Upper lobe of right lung (tissue), 1 donor: ENCODE measurements at regions not wholly inside any gene's neighbourhood (a gene's known extent, or its start where the extent isn't known, plus 50 kb on each side); places are given as distances from the start of the nearest gene placed in this dataset.

ENCODE experiments used
- ATAC-seq: fragments of 200-7000 bp; cut with Tn5 transposase; one replicate; pipeline ENCODE4 v1.9.1; 2020; ENCODE audit warnings: mild to moderate bottlenecking, moderate library complexity
- DNase-seq: peaks from one replicate; pipeline ENCODE4 v3.0.0-alpha.2; 2020
- H3K27ac ChIP-seq: fragments of 200-600 bp; one replicate; pipeline ENCODE4 v1.8.0; 2022
- H3K27me3 ChIP-seq: fragments of 200-600 bp; one replicate; pipeline ENCODE4 v1.8.0; 2022; ENCODE audit warnings: mild to moderate bottlenecking
- H3K36me3 ChIP-seq: fragments of 200-600 bp; one replicate; pipeline ENCODE4 v1.8.0; 2022
- H3K4me1 ChIP-seq: fragments of 200-600 bp; one replicate; pipeline ENCODE4 v1.8.0; 2022
- H3K4me3 ChIP-seq: fragments of 200-600 bp; one replicate; pipeline ENCODE4 v1.8.0; 2022; ENCODE audit warnings: mild to moderate bottlenecking
- H3K9me3 ChIP-seq: fragments of 200-600 bp; one replicate; pipeline ENCODE4 v1.8.0; 2022
- intact Hi-C: fragments of 100-400 bp; cut with DNase I; formaldehyde crosslinking; loops from one replicate; pipeline ENCODE4 v1.11.0; 2022
- TF ChIP-seq, protein P1 (sequence below): fragments of 200-600 bp; IDR thresholded peaks from one replicate; pipeline ENCODE4 v1.8.0; 2022; ENCODE audit warnings: antibody characterized with exemption
- donor health status: DM: no; HTN: yes; CAD: no; lungs with severe emphysema.

DNA sequence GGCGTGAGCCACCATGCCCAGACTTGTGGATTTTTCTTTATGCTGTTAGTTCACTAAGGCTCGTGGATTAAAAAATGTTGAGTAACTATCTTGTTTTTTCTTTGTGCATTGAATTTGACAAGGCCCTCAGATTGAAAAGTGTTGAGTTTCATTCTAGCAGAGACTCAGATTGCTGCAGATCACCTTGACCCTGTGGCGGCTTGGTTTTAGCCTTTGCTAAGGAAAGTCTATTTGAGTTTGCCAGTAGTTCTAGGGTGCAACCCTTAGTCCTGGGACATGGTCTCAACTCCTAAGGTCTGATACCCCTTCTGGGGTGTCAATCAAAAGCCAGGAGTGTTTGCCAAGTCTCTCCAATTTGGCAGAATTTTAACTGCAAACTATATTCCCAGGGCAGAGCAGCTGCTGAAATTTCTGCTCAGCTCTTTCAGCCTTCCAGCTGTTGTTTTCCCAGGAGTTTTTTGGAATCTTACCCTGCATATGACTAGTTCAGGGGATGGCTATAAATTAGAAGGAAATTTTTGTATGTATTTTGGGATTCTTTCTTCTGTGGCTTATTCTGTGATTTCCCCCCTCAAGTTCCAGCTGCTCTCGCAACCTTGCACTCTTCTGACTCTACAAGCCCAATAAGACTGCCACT, 84.3 kb upstream of the HAND1 start:
- no peak overlapping the region for H3K27ac ChIP-seq
- H3K4me1 ChIP-seq: no peaks in the 10 kb centered on the region
- no peaks in the 10 kb centered on the region for H3K36me3 ChIP-seq
- no peaks in the 10 kb centered on the region for H3K27me3 ChIP-seq
- H3K9me3 ChIP-seq: no peaks in the 10 kb centered on the region
- DNase-seq (no peak), ATAC-seq (no peak)
- intact Hi-C loops: no loop called here
- TF ChIP-seq, protein P1, sequence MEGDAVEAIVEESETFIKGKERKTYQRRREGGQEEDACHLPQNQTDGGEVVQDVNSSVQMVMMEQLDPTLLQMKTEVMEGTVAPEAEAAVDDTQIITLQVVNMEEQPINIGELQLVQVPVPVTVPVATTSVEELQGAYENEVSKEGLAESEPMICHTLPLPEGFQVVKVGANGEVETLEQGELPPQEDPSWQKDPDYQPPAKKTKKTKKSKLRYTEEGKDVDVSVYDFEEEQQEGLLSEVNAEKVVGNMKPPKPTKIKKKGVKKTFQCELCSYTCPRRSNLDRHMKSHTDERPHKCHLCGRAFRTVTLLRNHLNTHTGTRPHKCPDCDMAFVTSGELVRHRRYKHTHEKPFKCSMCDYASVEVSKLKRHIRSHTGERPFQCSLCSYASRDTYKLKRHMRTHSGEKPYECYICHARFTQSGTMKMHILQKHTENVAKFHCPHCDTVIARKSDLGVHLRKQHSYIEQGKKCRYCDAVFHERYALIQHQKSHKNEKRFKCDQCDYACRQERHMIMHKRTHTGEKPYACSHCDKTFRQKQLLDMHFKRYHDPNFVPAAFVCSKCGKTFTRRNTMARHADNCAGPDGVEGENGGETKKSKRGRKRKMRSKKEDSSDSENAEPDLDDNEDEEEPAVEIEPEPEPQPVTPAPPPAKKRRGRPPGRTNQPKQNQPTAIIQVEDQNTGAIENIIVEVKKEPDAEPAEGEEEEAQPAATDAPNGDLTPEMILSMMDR: no peak
- no peak overlapping the region for H3K4me3 ChIP-seq

DNA sequence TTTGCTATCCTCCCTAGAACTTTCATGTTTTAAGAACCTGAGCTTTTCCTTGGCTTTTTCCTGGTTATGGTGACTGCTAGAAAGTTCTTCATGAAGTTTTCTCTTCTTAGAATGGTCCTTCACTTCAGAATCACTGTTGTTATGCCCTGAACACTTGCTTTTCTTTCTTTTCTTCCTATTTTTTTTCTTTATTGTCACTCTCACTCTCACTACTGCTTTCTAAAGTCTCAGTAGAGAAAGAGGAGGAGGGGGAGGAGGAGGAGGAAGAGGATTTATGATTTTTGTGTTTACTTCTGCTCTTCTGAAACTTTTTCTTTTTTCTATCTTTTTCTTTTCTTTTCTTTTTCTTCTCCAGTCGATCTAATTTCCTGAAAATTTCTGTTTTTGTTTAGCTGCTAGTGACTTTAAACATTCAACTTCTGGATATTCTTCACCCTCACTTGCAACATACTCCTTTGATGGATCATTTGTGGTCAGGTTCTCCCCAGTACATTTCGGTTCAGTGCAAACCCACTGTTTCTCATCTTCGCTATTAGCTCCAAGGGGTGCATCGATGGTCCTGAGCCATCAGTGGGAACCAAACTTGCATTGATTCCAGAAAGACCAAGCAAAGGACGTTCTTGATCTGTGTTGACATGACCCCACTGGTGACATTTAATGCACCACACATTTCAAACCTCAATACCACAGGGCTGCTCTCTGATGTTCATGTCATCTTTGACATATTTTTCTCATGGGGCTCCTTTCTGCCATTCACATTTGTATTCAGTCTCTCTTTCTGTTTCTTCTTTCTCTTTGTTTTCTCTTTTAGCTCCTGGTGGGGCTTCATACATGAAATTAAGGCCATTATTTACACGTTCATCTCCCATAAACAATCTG, 81.6 kb upstream of the HAND1 start:
- no peak for ATAC-seq
- no peaks in the 10 kb centered on the region for H3K9me3 ChIP-seq
- no peak overlapping the region for H3K4me3 ChIP-seq
- H3K27me3 ChIP-seq: no peaks in the 10 kb centered on the region
- H3K36me3 ChIP-seq: no peaks in the 10 kb centered on the region
- no peak overlapping the region for H3K27ac ChIP-seq
- DNase-seq: no peak
- TF ChIP-seq, protein P1: no peak
- intact Hi-C loops: no loop called here
- H3K4me1 ChIP-seq: no peaks in the 10 kb centered on the region

GRCh38 chr5:154557548-154557947, 79.5 kb upstream of the HAND1 start:
- intact Hi-C loops: no loop called here
- H3K27me3 ChIP-seq: no peaks in the 10 kb centered on the region
- H3K27ac ChIP-seq: no peak overlapping the region
- TF ChIP-seq, protein P1: no peak
- H3K4me3 ChIP-seq: no peak overlapping the region
- ATAC-seq: no peak
- H3K36me3 ChIP-seq: no peaks in the 10 kb centered on the region
- no peaks in the 10 kb centered on the region for H3K4me1 ChIP-seq
- no peak for DNase-seq
- H3K9me3 ChIP-seq: peaks cover 11% of the 10 kb centered on the region

- Histone ChIP-seq H3K4me1 (no peaks in the 10 kb centered on the region), H3K27ac (no peak overlapping the region), H3K9me3 (peaks cover 1% of the 10 kb centered on the region), H3K36me3 (no peaks in the 10 kb centered on the region), H3K27me3 (no peaks in the 10 kb centered on the region), H3K4me3 (no peak overlapping the region)
- intact Hi-C loops: no loop called here
- TF ChIP-seq, protein P1: no peak
- ATAC-seq (no peak), DNase-seq (no peak)
Measured at GRCh38 chr5:154547551-154547950, 69.5 kb upstream of the HAND1 start.

- no peaks in the 10 kb centered on the region for H3K36me3 ChIP-seq
- no peaks in the 10 kb centered on the region for H3K4me1 ChIP-seq
- intact Hi-C loops: no loop called here
- DNase-seq (no peak), ATAC-seq (no peak)
- no peaks in the 10 kb centered on the region for H3K9me3 ChIP-seq
- no peak overlapping the region for H3K4me3 ChIP-seq
- TF ChIP-seq, protein P1: no peak
- no peaks in the 10 kb centered on the region for H3K27me3 ChIP-seq
- H3K27ac ChIP-seq: no peak overlapping the region
Measured at GRCh38 chr5:154546719-154547118, 68.7 kb upstream of the HAND1 start.
